HuH-7 (cell line): ENCODE measurements at regions not wholly inside any gene's neighbourhood (a gene's known extent, or its start where the extent isn't known, plus 50 kb on each side); places are given as distances from the start of the nearest gene placed in this dataset.
"Not testable (repeated sequence)": the region's sequence is repeated elsewhere in the genome, so short reads cannot be mapped to it uniquely, and the experiment has no call there.

Experiments used
- DNase-seq: peaks from one replicate; pipeline ENCODE4 v3.0.0; 2011; ENCODE audit warnings: low spot score

DNA sequence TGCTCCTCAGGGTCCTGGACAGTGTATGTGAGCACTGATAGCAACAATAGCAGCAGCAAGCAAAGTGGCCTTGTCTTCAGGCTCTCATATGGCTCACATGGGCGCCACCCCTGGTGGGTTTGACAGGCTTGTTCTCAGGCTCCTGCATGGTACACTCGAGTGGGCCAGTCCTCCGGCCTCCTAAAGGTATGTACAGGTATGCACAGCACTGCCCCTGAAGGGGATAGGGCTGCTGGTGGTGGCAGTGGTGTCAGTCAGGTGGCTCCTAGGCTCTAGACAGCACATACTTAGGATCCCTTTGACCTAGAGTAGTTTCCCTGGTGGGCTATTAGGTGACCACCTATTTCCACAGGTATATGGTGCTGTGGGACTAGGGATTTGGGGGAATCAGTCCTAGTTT is 79.8 kb downstream of the LGALS9B start:
- not testable (repeated sequence) for DNase-seq

DNA sequence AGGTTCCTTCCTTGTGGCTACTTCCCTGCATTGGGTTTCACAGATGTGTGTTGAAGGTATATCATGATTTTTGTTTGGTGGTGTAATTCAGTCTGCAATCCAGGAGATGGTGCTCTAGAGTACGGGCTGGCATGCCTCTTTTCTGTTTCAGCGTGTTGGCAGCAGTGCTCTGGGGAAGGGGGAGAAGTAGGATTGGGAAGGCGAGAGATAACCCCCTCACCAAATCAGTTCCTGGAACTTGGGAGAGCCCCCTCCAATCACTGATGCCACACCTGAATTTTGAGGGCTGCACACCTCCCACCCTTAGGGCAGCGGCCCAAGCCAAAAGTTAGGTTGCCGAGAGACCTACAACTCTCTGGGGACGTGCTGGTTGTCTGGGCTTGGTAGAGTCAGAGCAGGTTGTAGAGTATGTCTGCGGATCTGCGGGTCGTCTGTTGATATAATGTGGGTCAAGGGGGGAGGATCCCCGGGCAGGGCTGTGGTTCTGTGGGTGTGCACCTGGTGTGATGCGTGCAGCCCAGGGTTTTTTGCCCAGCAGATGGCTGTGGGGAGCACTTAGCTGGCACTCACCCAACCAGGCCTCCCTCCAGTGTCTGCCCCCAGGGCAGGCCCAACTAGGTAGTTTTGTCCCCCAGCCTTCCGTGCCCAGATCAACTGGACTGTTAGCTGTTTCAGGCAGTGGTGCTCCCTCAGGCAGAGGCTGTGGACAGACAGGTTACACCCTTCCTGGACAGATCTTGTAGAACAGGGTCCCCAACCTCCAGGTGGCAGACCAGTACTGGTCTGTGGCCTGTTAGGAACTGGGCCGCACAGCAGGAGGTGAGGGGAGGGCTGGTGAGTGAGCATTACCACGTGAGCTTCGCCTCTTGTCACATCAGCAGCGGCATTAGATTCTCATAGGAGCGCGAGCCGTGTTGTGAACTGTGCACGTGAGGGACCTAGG is 85.7 kb downstream of the LGALS9B start:
- DNase-seq = peak; percentile 0

DNA sequence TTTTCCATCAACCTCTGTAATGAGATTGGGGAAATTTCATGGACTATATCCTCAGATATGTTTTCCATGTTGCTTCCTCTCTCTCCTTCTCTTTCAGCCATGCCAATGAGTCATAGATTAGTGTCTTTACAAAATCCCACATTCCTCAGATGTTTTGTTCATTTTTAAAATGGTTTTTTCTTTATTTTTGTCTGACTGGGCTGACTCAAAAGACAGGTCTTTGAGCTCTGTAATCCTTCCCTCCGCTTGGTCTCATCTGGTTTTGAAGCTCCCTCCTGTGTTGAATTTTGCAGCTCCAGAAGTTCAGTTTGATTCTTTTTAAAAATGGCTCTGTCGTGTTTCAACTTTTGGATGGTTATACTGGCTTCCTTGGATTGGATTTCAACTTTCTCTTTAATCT is 86.7 kb downstream of the LGALS9B start:
- DNase-seq = not testable (repeated sequence)

DNA sequence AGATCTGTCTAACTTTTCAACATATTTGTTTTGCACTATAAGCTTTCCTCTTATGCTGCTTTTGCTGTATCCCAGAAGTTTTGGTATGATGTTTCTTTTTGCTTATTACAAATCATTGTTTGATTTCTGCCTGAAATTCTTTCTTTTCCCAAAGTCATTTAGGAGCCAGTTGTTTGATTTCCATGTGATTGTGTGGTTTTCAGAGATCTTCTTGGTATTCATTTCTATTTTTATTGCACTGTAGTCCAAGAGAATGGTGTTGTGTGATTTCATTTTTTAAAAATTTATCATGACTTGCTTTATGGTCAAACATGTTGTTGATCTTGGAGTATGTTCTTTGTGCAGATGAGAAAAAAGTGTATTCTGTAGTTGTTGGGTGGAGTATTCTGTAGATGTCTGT is 88.1 kb downstream of the LGALS9B start:
- not testable (repeated sequence) for DNase-seq

DNA sequence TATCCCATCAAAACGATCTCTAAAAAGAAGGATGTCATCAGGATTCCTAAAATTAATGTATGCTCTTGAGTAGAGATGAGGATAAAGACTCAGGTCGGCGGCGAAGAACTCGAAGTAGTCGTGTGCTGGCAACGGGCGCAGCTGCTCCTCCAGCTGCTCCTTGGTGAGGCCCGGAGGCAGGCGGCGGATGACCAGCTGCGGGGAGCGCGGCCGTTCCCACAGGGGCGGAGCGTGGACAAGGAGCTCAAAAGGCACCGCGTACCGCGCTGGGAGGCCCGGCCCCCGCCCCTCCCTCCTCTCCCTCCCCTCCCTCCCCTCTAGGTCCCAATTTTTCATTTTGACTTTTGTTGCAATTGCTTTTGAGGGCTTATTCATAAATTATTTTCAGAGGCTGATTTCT is 90.7 kb downstream of the LGALS9B start:
- DNase-seq = not testable (repeated sequence)

DNA sequence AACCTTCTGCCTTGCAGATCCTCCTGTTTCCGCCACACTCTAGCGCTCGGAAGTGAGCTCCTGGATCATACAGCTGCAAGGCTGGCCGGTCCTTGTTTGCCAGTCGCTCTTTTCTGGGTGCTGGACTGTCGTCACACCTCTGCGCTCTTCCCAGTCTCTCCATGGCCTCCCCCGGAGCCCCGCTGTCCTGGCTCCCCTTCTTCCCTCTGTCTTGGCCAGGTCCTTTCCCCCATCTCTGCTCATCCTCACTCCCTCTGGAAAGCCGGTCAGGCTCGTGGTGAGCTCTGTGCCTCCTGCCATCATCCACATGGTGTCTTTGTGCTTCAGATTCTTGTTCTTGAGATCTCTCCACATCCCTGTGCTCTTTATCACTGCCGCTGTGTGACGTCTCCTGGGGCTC is 91.6 kb downstream of the LGALS9B start:
- not testable (repeated sequence) for DNase-seq
